HFFc6 (cell line): ENCODE measurements at regions not wholly inside any gene's neighbourhood (a gene's known extent, or its start where the extent isn't known, plus 50 kb on each side); places are given as distances from the start of the nearest gene placed in this dataset.

ENCODE experiments used
- DNase-seq: peaks from one replicate; pipeline ENCODE4 v3.0.0-alpha.2; 2018
- H3K27ac Mint-ChIP-seq: 2 replicates; pipeline ENCODE4 v1.8.0; 2020; ENCODE audit warnings: mild to moderate bottlenecking, mixed read lengths
- H3K27me3 Mint-ChIP-seq: 2 replicates; pipeline ENCODE4 v1.8.0; 2021; ENCODE audit warnings: mild to moderate bottlenecking, moderate library complexity, mixed read lengths; ENCODE audit not compliant: insufficient read depth
- H3K36me3 Mint-ChIP-seq: 2 replicates; pipeline ENCODE4 v1.8.0; 2021; ENCODE audit warnings: low read depth, mixed read lengths
- H3K4me1 Mint-ChIP-seq: 2 replicates; pipeline ENCODE4 v1.8.0; 2020; ENCODE audit warnings: low read depth, mixed read lengths
- H3K4me3 Mint-ChIP-seq: 2 replicates; pipeline ENCODE4 v1.8.0; 2020; ENCODE audit warnings: mild to moderate bottlenecking, moderate library complexity, mixed read lengths
- H3K9me3 Mint-ChIP-seq: 2 replicates; pipeline ENCODE4 v1.8.0; 2020; ENCODE audit warnings: mild to moderate bottlenecking, mixed read lengths
- TF ChIP-seq, protein P1 (sequence below): fragments of 200-600 bp; sonication (generic); IDR thresholded peaks from 2 replicates; pipeline ENCODE4 v1.5.0; 2021; ENCODE audit warnings: antibody characterized with exemption, mild to moderate bottlenecking

DNA sequence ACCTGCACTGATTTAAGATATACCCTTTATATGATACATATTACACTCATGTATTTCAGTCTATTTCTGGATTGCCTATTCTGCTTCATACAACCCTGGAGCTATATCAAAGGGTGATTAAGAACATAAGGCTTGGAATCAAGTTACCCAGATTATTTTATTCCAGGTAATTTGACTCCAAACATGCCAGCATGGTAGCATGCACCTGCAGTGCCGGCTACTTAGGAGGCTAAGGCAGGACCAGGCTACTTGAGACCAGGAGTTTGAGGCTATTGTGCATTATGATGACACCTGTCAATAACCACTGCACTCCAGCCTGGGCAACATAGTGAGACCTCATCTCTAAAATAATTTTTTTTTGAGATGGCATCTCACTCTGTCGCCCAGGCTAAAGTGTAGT lies 50.4 kb upstream of the NEO1 start:
- Mint-ChIP-seq H3K4me3 (no peak overlapping the region), H3K36me3 (no peaks in the 10 kb centered on the region), H3K27me3 (peaks cover 3% of the 10 kb centered on the region), H3K4me1 (peaks cover 10% of the 10 kb centered on the region), H3K27ac (no peak overlapping the region), H3K9me3 (no peaks in the 10 kb centered on the region)
- no peak for DNase-seq
- TF ChIP-seq, protein P1, sequence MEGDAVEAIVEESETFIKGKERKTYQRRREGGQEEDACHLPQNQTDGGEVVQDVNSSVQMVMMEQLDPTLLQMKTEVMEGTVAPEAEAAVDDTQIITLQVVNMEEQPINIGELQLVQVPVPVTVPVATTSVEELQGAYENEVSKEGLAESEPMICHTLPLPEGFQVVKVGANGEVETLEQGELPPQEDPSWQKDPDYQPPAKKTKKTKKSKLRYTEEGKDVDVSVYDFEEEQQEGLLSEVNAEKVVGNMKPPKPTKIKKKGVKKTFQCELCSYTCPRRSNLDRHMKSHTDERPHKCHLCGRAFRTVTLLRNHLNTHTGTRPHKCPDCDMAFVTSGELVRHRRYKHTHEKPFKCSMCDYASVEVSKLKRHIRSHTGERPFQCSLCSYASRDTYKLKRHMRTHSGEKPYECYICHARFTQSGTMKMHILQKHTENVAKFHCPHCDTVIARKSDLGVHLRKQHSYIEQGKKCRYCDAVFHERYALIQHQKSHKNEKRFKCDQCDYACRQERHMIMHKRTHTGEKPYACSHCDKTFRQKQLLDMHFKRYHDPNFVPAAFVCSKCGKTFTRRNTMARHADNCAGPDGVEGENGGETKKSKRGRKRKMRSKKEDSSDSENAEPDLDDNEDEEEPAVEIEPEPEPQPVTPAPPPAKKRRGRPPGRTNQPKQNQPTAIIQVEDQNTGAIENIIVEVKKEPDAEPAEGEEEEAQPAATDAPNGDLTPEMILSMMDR: no peak

DNA sequence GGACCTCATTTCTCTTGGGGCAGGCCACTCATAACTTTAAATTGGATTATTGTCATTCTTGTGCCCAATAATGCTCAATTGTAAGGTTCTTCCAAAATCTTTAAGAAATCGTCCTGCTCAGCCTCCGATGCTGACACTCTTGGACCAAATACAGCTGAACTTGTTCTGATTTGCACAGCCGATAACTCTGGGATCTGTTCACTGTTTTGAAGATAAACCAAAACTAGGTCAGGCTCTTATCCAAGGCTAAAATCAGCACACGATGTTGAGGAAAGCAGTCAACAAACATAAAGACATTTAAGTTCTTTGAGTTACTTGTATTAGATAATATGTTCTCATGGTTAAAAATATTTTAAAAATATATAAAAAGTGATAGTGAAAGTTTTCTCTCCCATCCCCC lies 52.0 kb upstream of the NEO1 start:
- TF ChIP-seq, protein P1: no peak
- Mint-ChIP-seq H3K27me3 (peaks cover 10% of the 10 kb centered on the region), H3K36me3 (no peaks in the 10 kb centered on the region)

DNA sequence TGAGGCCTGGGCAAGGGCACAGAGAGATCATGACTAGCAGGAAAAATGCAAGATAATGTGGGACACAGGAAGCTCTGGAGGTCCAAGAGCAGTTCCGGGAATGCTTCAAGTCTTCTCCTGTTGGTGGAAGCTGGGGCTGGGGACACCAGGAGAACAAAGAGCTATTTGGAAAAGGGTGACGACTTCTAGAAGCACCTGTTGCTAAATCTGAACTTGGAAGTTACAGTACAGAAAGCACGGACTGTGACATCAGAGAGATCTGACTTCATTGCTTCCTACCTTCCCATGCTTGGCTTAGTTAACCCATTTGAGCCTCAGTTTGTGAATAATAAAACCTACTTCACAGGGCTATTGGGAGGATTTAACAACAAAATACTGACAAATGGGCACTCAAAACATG lies 52.7 kb upstream of the NEO1 start:
- Mint-ChIP-seq H3K27ac (no peak overlapping the region), H3K4me1 (peaks cover 10% of the 10 kb centered on the region), H3K36me3 (no peaks in the 10 kb centered on the region), H3K27me3 (peaks cover 10% of the 10 kb centered on the region), H3K4me3 (no peak overlapping the region), H3K9me3 (no peaks in the 10 kb centered on the region)
- TF ChIP-seq, protein P1: no peak
- no peak for DNase-seq

More for the DNA sequence above, 52.0 kb upstream of the NEO1 start:
- Mint-ChIP-seq H3K4me1 (peaks cover 10% of the 10 kb centered on the region), H3K4me3 (no peak overlapping the region), H3K27ac (no peak overlapping the region), H3K9me3 (no peaks in the 10 kb centered on the region)
- no peak for DNase-seq

DNA sequence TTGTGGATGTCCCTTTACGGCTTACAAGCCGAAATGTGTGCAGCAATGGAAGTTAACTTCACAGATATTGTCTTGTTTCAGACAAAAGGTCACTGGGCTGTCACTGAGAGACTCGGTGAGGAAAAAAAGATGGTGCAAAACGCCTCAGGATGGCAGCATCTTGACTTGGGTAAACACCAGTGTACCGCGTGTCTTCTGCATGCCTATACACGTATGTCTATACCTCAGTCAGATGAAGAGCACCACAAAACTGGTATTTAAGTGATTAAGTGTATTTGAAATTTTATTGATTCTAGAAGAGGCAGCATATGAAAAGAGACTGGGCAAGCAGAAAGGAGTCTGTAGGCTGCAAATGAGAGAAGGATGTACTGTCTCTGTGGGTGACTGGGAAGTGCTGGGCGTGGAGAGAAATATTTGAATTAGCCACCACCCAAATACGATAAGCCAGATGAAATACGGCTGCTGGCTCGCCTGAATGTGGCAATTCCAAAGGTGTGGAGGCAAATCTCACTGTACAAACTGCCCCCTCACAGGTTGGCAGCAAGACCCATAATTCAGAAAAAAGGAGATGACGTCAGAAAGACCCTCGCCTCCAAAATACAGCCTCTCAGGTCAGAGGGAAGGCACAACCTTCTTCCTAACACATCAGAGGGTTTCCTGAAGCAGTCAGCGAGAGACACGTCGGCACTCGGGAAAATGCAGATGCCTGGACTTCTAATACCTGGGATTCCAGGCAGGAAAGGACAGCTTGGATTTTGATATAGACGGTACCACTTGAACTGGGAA lies 53.4 kb upstream of the NEO1 start:
- TF ChIP-seq, protein P1: no peak
- Mint-ChIP-seq H3K27ac (no peak overlapping the region), H3K36me3 (no peaks in the 10 kb centered on the region), H3K4me3 (no peak overlapping the region), H3K27me3 (peaks cover 10% of the 10 kb centered on the region), H3K4me1 (peaks cover 10% of the 10 kb centered on the region), H3K9me3 (no peaks in the 10 kb centered on the region)
- DNase-seq: no peak

DNA sequence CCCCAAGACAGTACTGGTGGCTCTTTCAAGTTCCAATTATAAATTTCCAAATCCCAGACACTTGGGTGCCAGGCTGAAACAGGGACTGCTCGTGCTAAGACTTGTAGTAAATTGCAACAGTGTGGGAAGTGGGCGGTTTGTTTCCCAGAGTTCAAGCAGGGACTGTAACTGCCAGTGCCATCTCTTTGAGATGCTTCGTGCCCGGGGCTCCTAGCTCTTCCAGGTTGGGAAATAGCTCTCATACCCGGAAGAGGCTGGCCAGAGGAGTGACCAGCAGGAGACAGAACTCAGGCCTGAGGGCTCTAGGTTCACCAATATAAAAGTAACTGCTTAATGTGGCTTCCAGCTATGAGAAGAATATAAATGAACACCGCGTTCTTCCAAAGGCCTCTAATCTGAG lies 54.0 kb upstream of the NEO1 start:
- H3K27me3 Mint-ChIP-seq: peaks cover 10% of the 10 kb centered on the region

More for the DNA sequence above, 54.0 kb upstream of the NEO1 start:
- no peak overlapping the region for H3K4me3 Mint-ChIP-seq
- TF ChIP-seq, protein P1: no peak
- no peaks in the 10 kb centered on the region for H3K36me3 Mint-ChIP-seq
- no peak for DNase-seq
- no peak overlapping the region for H3K27ac Mint-ChIP-seq
- peaks cover 10% of the 10 kb centered on the region for H3K4me1 Mint-ChIP-seq
- no peaks in the 10 kb centered on the region for H3K9me3 Mint-ChIP-seq
